Liver (tissue), 8 donors: ENCODE measurements at regions not wholly inside any gene's neighbourhood (a gene's known extent, or its start where the extent isn't known, plus 50 kb on each side); places are given as distances from the start of the nearest gene placed in this dataset.

Experiments
- DNase-seq: peaks from one replicate; pipeline ENCODE4 v3.0.0-alpha.2; 2017; ENCODE audit warnings: low spot score
- H3K27ac ChIP-seq, 2 donors: one replicate each; pipeline ENCODE4 v1.7.0; 2013; ENCODE audit warnings: inconsistent platforms in 2 of 2, low read length in 2 of 2, control low read depth in 1 of 2, low read depth in 1 of 2, mild to moderate bottlenecking in 1 of 2
- H3K27me3 ChIP-seq, 4 donors: one replicate each; pipeline versions ENCODE4 v1.6.1 to v1.7.0; 2013; ENCODE audit warnings: low read length in 3 of 4, inconsistent platforms in 1 of 4, mild to moderate bottlenecking in 1 of 4, moderate library complexity in 1 of 4; ENCODE audit not compliant: control insufficient read depth in 4 of 4, insufficient read depth in 4 of 4
- H3K36me3 ChIP-seq, 4 donors: one replicate each; pipeline versions ENCODE4 v1.6.1 to v1.7.0; 2013; ENCODE audit warnings: low read length in 3 of 4, mild to moderate bottlenecking in 3 of 4, low read depth in 1 of 4, moderate library complexity in 1 of 4; ENCODE audit not compliant: control insufficient read depth in 4 of 4, insufficient read depth in 3 of 4
- H3K4me1 ChIP-seq, 4 donors: one replicate each; pipeline versions ENCODE4 v1.6.1 to v1.7.0; 2013; ENCODE audit warnings: low read length in 3 of 4, mild to moderate bottlenecking in 3 of 4, moderate library complexity in 1 of 4; ENCODE audit not compliant: control insufficient read depth in 4 of 4, insufficient read depth in 4 of 4
- H3K4me3 ChIP-seq, 3 donors: one replicate each; pipeline versions ENCODE4 v1.6.1 to v1.7.0; 2013; ENCODE audit warnings: low read length in 3 of 3, control low read depth in 1 of 3, low read depth in 1 of 3, mild to moderate bottlenecking in 1 of 3
- H3K9ac ChIP-seq, 2 donors: one replicate each; pipeline ENCODE4 v1.7.0; 2013; ENCODE audit warnings: low read length in 2 of 2, mild to moderate bottlenecking in 2 of 2, moderate library complexity in 2 of 2, control low read depth in 1 of 2, low read depth in 1 of 2
- H3K9me3 ChIP-seq, 4 donors: one replicate each; pipeline versions ENCODE4 v1.6.1 to v1.7.0; 2013; ENCODE audit warnings: low read length in 3 of 4; ENCODE audit not compliant: control insufficient read depth in 4 of 4
- ATF3 ChIP-seq: IDR thresholded peaks from 2 replicates; pipeline ENCODE4 v1.6.1; 2016; ENCODE audit warnings: antibody characterized with exemption
- CTCF ChIP-seq: fragments of 150-350 bp; IDR thresholded peaks from 2 replicates; pipeline ENCODE4 v1.5.1; 2017; ENCODE audit warnings: improper control_type of control experiment, low read depth, low read length; ENCODE audit not compliant: missing input control
- EGR1 ChIP-seq, 2 donors: IDR thresholded peaks; 2 replicates each; pipeline ENCODE4 v1.6.1; 2016 to 2018; ENCODE audit warnings: antibody characterized with exemption in 2 of 2, low read depth in 2 of 2
- FOXA2 ChIP-seq: IDR thresholded peaks from 2 replicates; pipeline ENCODE4 v1.6.1; 2016; ENCODE audit warnings: antibody characterized with exemption
- HNF4A ChIP-seq, 2 donors: conservative IDR thresholded peaks; 2 replicates each; pipeline ENCODE4 v1.6.1; 2016; ENCODE audit warnings: antibody characterized with exemption in 2 of 2, mild to moderate bottlenecking in 2 of 2
- HNF4G ChIP-seq: IDR thresholded peaks from 2 replicates; pipeline ENCODE4 v1.6.1; 2016; ENCODE audit warnings: antibody characterized with exemption
- JUND ChIP-seq, 2 donors: IDR thresholded peaks; 2 replicates each; pipeline ENCODE4 v1.6.1; 2016; ENCODE audit warnings: antibody characterized with exemption in 2 of 2
- MAX ChIP-seq: IDR thresholded peaks from 2 replicates; pipeline ENCODE4 v1.6.1; 2016; ENCODE audit warnings: antibody characterized with exemption
- NR2F2 ChIP-seq: IDR thresholded peaks from 2 replicates; pipeline ENCODE4 v1.6.1; 2016; ENCODE audit warnings: antibody characterized with exemption
- RXRA ChIP-seq, 2 donors: IDR thresholded peaks; 2 replicates each; pipeline ENCODE4 v1.6.1; 2017 to 2018; ENCODE audit warnings: antibody characterized with exemption in 2 of 2, mild to moderate bottlenecking in 1 of 2
- SP1 ChIP-seq: IDR thresholded peaks from 2 replicates; pipeline ENCODE4 v1.6.1; 2018; ENCODE audit warnings: antibody characterized with exemption, mild to moderate bottlenecking
- TAF1 ChIP-seq: conservative IDR thresholded peaks from 2 replicates; pipeline ENCODE4 v1.6.1; 2016; ENCODE audit warnings: antibody characterized with exemption, mild to moderate bottlenecking
- ZBTB33 ChIP-seq: IDR thresholded peaks from 2 replicates; pipeline ENCODE4 v1.6.1; 2016; ENCODE audit warnings: antibody characterized with exemption
- WGBS: extraction: QIAGEN DNeasy Blood & Tissue Kit; methylation state at CpG from one replicate; pipeline ENCODE4 v1.1.7; 2013; 5-methylcytosine and 5-hydroxymethylcytosine counted together
- TF ChIP-seq, protein P1 (sequence below): IDR thresholded peaks from 2 replicates; pipeline ENCODE4 v1.6.1; 2016; ENCODE audit warnings: antibody characterized with exemption, mild to moderate bottlenecking
- donor health status: healthy.
- donor health status: healthy.
- donor health status: healthy.
- donor health status: healthy.
- donor health status: healthy.

GRCh38 chr7:80044796-80045195 lies 89.8 kb upstream of the GNAI1 start:
- TF ChIP-seq TAF1, result no peak
- TF ChIP-seq NR2F2, result no peak

DNA sequence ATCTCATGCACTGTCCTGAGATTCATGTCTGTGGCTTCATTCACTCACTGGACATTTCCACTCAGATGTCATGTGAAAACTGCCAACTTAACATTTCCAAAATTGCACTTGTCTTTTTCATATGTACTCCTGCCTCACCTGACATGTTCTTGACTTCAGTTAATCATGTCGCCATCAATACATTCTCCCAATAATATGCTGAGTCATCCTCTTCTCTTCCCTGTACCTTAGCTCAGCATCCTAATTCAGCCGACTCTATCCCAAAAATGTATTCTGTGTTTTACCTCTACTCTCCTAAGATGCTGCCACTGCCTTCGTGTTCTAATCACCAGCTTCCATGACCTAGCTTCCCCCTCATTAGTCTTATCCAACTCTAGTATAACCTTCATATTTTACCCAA lies 93.9 kb upstream of the GNAI1 start:
- Histone ChIP-seq H3K27ac (no peak overlapping the region), H3K36me3 (no peaks in the 10 kb centered on the region), H3K9me3 (no peaks in the 10 kb centered on the region), H3K27me3 (no peaks in the 10 kb centered on the region), H3K4me3 (no peak overlapping the region), H3K9ac (no peak overlapping the region), H3K4me1 (no peaks in the 10 kb centered on the region)
- DNase-seq, result no peak
- WGBS, result 62% methylated on average over 3 of the region's 3 CpGs
- TF ChIP-seq MAX (no peak), EGR1 (IDR thresholded peaks at IDR 0.05; ENCODE audit: low read depth in 2 of 2) (no peak), CTCF (no peak), JUND (IDR thresholded peaks at IDR 0.05) (no peak), HNF4G (no peak), SP1 (no peak), TAF1 (no peak), FOXA2 (no peak), HNF4A (conservative IDR thresholded peaks at IDR 0.05) (no peak), RXRA (IDR thresholded peaks at IDR 0.05) (no peak)
- TF ChIP-seq, protein P1, sequence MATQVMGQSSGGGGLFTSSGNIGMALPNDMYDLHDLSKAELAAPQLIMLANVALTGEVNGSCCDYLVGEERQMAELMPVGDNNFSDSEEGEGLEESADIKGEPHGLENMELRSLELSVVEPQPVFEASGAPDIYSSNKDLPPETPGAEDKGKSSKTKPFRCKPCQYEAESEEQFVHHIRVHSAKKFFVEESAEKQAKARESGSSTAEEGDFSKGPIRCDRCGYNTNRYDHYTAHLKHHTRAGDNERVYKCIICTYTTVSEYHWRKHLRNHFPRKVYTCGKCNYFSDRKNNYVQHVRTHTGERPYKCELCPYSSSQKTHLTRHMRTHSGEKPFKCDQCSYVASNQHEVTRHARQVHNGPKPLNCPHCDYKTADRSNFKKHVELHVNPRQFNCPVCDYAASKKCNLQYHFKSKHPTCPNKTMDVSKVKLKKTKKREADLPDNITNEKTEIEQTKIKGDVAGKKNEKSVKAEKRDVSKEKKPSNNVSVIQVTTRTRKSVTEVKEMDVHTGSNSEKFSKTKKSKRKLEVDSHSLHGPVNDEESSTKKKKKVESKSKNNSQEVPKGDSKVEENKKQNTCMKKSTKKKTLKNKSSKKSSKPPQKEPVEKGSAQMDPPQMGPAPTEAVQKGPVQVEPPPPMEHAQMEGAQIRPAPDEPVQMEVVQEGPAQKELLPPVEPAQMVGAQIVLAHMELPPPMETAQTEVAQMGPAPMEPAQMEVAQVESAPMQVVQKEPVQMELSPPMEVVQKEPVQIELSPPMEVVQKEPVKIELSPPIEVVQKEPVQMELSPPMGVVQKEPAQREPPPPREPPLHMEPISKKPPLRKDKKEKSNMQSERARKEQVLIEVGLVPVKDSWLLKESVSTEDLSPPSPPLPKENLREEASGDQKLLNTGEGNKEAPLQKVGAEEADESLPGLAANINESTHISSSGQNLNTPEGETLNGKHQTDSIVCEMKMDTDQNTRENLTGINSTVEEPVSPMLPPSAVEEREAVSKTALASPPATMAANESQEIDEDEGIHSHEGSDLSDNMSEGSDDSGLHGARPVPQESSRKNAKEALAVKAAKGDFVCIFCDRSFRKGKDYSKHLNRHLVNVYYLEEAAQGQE, result no peak

More at GRCh38 chr7:80044796-80045195, 89.8 kb upstream of the GNAI1 start:
- Histone ChIP-seq H3K27me3 (no peaks in the 10 kb centered on the region), H3K9me3 (no peaks in the 10 kb centered on the region), H3K9ac (no peak overlapping the region), H3K36me3 (no peaks in the 10 kb centered on the region), H3K4me1 (no peaks in the 10 kb centered on the region), H3K4me3 (no peak overlapping the region), H3K27ac (no peak overlapping the region)
- WGBS, result 94% methylated on average over 4 of the region's 4 CpGs
- no peak for DNase-seq

DNA sequence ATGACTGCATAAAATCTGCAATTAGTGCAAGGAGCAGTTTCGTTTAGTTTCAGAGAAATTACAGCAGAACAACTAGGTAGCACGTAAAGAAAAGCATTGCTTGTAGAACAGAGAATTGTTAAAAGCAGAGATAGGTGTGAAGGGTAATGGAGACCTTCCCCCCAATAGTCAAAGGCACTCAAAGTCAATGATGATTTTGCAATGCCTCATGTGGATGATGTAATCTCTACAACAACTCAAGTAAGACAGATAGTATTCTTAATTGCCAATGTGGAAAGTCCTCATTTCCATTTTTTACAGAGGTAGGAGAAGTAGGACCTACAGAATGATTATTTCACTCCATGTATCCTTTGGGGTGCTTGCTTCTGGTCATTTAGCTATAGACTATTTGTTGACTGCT lies 94.3 kb upstream of the GNAI1 start:
- Histone ChIP-seq H3K4me1 (no peaks in the 10 kb centered on the region), H3K9me3 (no peaks in the 10 kb centered on the region), H3K4me3 (no peak overlapping the region), H3K9ac (no peak overlapping the region), H3K27ac (no peak overlapping the region), H3K27me3 (no peaks in the 10 kb centered on the region), H3K36me3 (no peaks in the 10 kb centered on the region)
- TF ChIP-seq TAF1 (no peak), ATF3 (no peak), JUND (IDR thresholded peaks at IDR 0.05) (no peak), ZBTB33 (no peak), HNF4G (no peak)
- DNase-seq, result no peak
- WGBS, result 77% methylated on average over 2 of the region's 2 CpGs
